ENCODE measurements at regions not wholly inside any gene's neighbourhood (a gene's known extent, or its start where the extent isn't known, plus 50 kb on each side); places are given as distances from the start of the nearest gene placed in this dataset.

- TF ChIP-seq, protein P1, sequence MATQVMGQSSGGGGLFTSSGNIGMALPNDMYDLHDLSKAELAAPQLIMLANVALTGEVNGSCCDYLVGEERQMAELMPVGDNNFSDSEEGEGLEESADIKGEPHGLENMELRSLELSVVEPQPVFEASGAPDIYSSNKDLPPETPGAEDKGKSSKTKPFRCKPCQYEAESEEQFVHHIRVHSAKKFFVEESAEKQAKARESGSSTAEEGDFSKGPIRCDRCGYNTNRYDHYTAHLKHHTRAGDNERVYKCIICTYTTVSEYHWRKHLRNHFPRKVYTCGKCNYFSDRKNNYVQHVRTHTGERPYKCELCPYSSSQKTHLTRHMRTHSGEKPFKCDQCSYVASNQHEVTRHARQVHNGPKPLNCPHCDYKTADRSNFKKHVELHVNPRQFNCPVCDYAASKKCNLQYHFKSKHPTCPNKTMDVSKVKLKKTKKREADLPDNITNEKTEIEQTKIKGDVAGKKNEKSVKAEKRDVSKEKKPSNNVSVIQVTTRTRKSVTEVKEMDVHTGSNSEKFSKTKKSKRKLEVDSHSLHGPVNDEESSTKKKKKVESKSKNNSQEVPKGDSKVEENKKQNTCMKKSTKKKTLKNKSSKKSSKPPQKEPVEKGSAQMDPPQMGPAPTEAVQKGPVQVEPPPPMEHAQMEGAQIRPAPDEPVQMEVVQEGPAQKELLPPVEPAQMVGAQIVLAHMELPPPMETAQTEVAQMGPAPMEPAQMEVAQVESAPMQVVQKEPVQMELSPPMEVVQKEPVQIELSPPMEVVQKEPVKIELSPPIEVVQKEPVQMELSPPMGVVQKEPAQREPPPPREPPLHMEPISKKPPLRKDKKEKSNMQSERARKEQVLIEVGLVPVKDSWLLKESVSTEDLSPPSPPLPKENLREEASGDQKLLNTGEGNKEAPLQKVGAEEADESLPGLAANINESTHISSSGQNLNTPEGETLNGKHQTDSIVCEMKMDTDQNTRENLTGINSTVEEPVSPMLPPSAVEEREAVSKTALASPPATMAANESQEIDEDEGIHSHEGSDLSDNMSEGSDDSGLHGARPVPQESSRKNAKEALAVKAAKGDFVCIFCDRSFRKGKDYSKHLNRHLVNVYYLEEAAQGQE (IDR thresholded peaks at IDR 0.05; ENCODE audit: unreplicated experiment), result no peak
Measured at GRCh38 chr7:82548141-82548688, 104.6 kb upstream of the CACNA2D1 start (continued).

- H3K79me2 ChIP-seq (replicated peaks; ENCODE audit: insufficient read depth), result no peaks in the 10 kb centered on the region
- no peak overlapping the region for H3K4me2 ChIP-seq
- H2AFZ ChIP-seq, result no peak overlapping the region
- H4K20me1 ChIP-seq (replicated peaks; ENCODE audit: insufficient read depth), result no peaks in the 10 kb centered on the region; the same call in 1 of the 2 replicates
- H3K4me1 ChIP-seq (ENCODE audit: insufficient read depth), result no peaks in the 10 kb centered on the region
- no peaks in the 10 kb centered on the region for H3K36me3 ChIP-seq (ENCODE audit: insufficient read depth)
- H3K27me3 Mint-ChIP-seq (ENCODE audit: insufficient read depth, low read depth, poor library complexity), result no peaks in the 10 kb centered on the region
- H3K36me3 Mint-ChIP-seq (ENCODE audit: low read depth), result no peaks in the 10 kb centered on the region
- no peaks in the 10 kb centered on the region for H3K4me1 Mint-ChIP-seq
- no peak overlapping the region for H3K4me3 ChIP-seq
- H3K27ac Mint-ChIP-seq, result no peak overlapping the region; the same call in 1 of the 2 replicates
- H3F3A ChIP-seq (replicated peaks; ENCODE audit: low read depth), result no peaks in the 10 kb centered on the region
- H3K9me3 Mint-ChIP-seq, result no peaks in the 10 kb centered on the region
- DNase-seq (ENCODE audit: low spot score), result no peak
- no peak overlapping the region for H3K27ac ChIP-seq (ENCODE audit: low read depth)
- no peak overlapping the region for H3K4me3 Mint-ChIP-seq
- no peaks in the 10 kb centered on the region for H3K9me2 ChIP-seq (ENCODE audit: insufficient read depth)
- ATAC-seq, result no peak
- H3K27me3 ChIP-seq (ENCODE audit: insufficient read depth), result no peaks in the 10 kb centered on the region
- TF ChIP-seq JUNB (IDR thresholded peaks at IDR 0.05; ENCODE audit: unreplicated experiment), result no peak
- no peak for TF ChIP-seq CREB1 (CRISPR knock-in tag; IDR thresholded peaks at IDR 0.05; ENCODE audit: low read depth)
- TF ChIP-seq EZH2 (IDR thresholded peaks at IDR 0.05; ENCODE audit: low read depth, unreplicated experiment), result no peak
- TF ChIP-seq ZNF331 (CRISPR knock-in tag; IDR thresholded peaks at IDR 0.05; ENCODE audit: low read depth), result no peak
- TF ChIP-seq, protein P2, sequence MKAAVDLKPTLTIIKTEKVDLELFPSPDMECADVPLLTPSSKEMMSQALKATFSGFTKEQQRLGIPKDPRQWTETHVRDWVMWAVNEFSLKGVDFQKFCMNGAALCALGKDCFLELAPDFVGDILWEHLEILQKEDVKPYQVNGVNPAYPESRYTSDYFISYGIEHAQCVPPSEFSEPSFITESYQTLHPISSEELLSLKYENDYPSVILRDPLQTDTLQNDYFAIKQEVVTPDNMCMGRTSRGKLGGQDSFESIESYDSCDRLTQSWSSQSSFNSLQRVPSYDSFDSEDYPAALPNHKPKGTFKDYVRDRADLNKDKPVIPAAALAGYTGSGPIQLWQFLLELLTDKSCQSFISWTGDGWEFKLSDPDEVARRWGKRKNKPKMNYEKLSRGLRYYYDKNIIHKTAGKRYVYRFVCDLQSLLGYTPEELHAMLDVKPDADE (IDR thresholded peaks at IDR 0.05), result no peak
- no peak for TF ChIP-seq ZNF114 (CRISPR knock-in tag; IDR thresholded peaks at IDR 0.05)
- TF ChIP-seq, protein P1 (IDR thresholded peaks at IDR 0.05; ENCODE audit: unreplicated experiment), result no peak
- no peak for TF ChIP-seq STAT1 (IDR thresholded peaks at IDR 0.05; ENCODE audit: unreplicated experiment)
- TF ChIP-seq POLR2AphosphoS5 (IDR thresholded peaks at IDR 0.05; ENCODE audit: low read depth), result no peak
- TF ChIP-seq NANOG (IDR thresholded peaks at IDR 0.05; ENCODE audit: borderline replicate concordance), result no peak
- TF ChIP-seq EZH2phosphoT487 (IDR thresholded peaks at IDR 0.05; ENCODE audit: unreplicated experiment), result no peak
- TF ChIP-seq CTCF (conservative IDR thresholded peaks at IDR 0.05; ENCODE audit: low read depth in 2 of 2), result no peak
Measured at GRCh38 chr7:82542665-82543064, 99.1 kb upstream of the CACNA2D1 start.

All from GM23338 (cell line).